ENCODE measurements at regions not wholly inside any gene's neighbourhood (a gene's known extent, or its start where the extent isn't known, plus 50 kb on each side); places are given as distances from the start of the nearest gene placed in this dataset.

DNA sequence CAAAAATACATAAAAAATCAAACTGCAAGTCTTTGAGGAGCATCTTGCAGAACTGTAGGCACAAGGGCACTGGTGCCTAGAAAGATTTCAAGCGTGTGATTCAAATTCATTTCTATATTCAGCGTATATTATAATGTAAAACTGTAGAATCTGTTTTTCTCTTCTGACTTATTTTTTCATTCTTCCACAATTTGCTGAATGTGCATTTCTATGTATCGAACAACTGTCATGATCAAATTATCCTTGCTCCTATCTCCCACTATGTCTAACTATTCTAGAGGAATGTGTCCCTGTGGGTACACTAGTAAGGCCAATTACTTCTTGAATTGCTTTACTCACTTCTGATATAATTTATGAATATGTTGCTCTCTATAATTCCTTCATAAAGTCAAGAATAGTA lies 283.0 kb upstream of the MAGI2 start:
- H3K36me3 ChIP-seq (ENCODE audit: control insufficient read depth in 4 of 4, insufficient read depth in 4 of 4, low read length in 3 of 4), result no peaks in the 10 kb centered on the region
- H3K27me3 ChIP-seq (replicated peaks in 2 of 5; ENCODE audit: control insufficient read depth in 4 of 5, insufficient read depth in 5 of 5, low read length in 4 of 5), result no peaks in the 10 kb centered on the region
- no peak overlapping the region for H3K27ac ChIP-seq (ENCODE audit: insufficient read depth in 1 of 2, low read depth in 1 of 2, low read length in 2 of 2, poor library complexity in 1 of 2, severe bottlenecking in 2 of 2)
- ChIA-PET CTCF (no interaction called here), POLR2A (no interaction called here)
- WGBS (ENCODE audit: insufficient coverage), result no CpG with 5 or more reads among the region's 3 CpGs
- H3K4me3 ChIP-seq (ENCODE audit: control insufficient read depth in 1 of 7, extremely low read depth in 1 of 7, insufficient read depth in 4 of 7, low read depth in 2 of 7, low read length in 6 of 7), result no peak overlapping the region
- H3K4me1 ChIP-seq (ENCODE audit: control extremely low read depth in 1 of 4, control insufficient read depth in 4 of 4, insufficient read depth in 4 of 4, low read length in 3 of 4), result no peaks in the 10 kb centered on the region
- peaks cover 0 to 12% (median 8%) of the 10 kb centered on the region in 5 experiments for H3K9me3 ChIP-seq (ENCODE audit: control extremely low read depth in 1 of 5, control insufficient read depth in 4 of 5, insufficient read depth in 2 of 5, low read depth in 1 of 5, low read length in 4 of 5)
- no peak for DNase-seq

DNA sequence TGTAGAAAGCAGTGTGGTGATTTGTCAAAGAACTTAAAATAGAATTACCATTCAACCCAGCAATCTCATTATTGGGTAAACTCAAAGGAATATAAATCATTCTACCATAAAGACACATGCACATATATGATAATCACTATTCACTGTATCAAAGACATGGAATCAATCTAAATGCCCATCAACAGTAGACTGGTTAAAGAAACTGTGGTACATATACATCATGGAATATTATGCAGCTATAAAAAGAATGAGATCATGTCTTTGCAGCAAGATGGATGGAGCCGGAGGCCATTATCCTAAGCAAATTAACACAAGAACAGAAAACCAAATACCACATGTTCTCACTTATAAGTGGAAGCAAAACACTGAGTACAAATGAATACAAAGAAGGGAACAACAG lies 281.5 kb upstream of the MAGI2 start:
- WGBS (ENCODE audit: insufficient coverage), result no CpG with 5 or more reads among the region's 1 CpG
- CTCF ChIA-PET, result no interaction called here
- POLR2A ChIA-PET, result no interaction called here

DNA sequence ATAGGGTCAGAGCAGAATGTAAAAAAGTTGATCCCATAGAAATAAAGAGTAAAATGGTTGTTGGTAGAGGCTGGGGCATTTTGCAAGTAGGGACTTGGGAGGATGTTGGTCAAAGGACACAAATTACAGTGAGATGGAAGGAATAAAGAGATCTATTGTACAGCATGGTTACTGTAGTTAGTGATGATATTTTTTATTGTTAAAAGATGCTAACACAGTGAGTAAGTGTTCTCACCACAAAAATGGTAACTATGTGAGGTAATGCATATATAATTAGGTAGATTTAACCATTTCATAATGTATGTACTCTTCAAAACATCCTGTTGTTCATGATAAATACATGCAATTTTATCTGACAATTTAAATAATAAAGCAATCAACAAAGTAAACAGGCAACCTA lies 280.7 kb upstream of the MAGI2 start:
- Histone ChIP-seq H3K9me3 (ENCODE audit: control extremely low read depth in 1 of 5, control insufficient read depth in 4 of 5, insufficient read depth in 2 of 5, low read depth in 1 of 5, low read length in 4 of 5) (peaks cover 0 to 12% (median 8%) of the 10 kb centered on the region in 5 experiments), H3K27ac (ENCODE audit: insufficient read depth in 1 of 2, low read depth in 1 of 2, low read length in 2 of 2, poor library complexity in 1 of 2, severe bottlenecking in 2 of 2) (no peak overlapping the region), H3K27me3 (replicated peaks in 2 of 5; ENCODE audit: control insufficient read depth in 4 of 5, insufficient read depth in 5 of 5, low read length in 4 of 5) (no peaks in the 10 kb centered on the region), H3K4me1 (ENCODE audit: control extremely low read depth in 1 of 4, control insufficient read depth in 4 of 4, insufficient read depth in 4 of 4, low read length in 3 of 4) (no peaks in the 10 kb centered on the region), H3K4me3 (ENCODE audit: control insufficient read depth in 1 of 7, extremely low read depth in 1 of 7, insufficient read depth in 4 of 7, low read depth in 2 of 7, low read length in 6 of 7) (no peak overlapping the region), H3K36me3 (ENCODE audit: control insufficient read depth in 4 of 4, insufficient read depth in 4 of 4, low read length in 3 of 4) (no peaks in the 10 kb centered on the region)
- POLR2A ChIA-PET, result no interaction called here
- no peak for DNase-seq
- CTCF ChIA-PET, result no interaction called here

More for the DNA sequence above, 281.5 kb upstream of the MAGI2 start:
- Histone ChIP-seq H3K9me3 (ENCODE audit: control extremely low read depth in 1 of 5, control insufficient read depth in 4 of 5, insufficient read depth in 2 of 5, low read depth in 1 of 5, low read length in 4 of 5) (peaks cover 0 to 12% (median 8%) of the 10 kb centered on the region in 5 experiments), H3K4me3 (ENCODE audit: control insufficient read depth in 1 of 7, extremely low read depth in 1 of 7, insufficient read depth in 4 of 7, low read depth in 2 of 7, low read length in 6 of 7) (no peak overlapping the region), H3K27ac (ENCODE audit: insufficient read depth in 1 of 2, low read depth in 1 of 2, low read length in 2 of 2, poor library complexity in 1 of 2, severe bottlenecking in 2 of 2) (no peak overlapping the region), H3K27me3 (replicated peaks in 2 of 5; ENCODE audit: control insufficient read depth in 4 of 5, insufficient read depth in 5 of 5, low read length in 4 of 5) (no peaks in the 10 kb centered on the region), H3K36me3 (ENCODE audit: control insufficient read depth in 4 of 4, insufficient read depth in 4 of 4, low read length in 3 of 4) (no peaks in the 10 kb centered on the region), H3K4me1 (ENCODE audit: control extremely low read depth in 1 of 4, control insufficient read depth in 4 of 4, insufficient read depth in 4 of 4, low read length in 3 of 4) (no peaks in the 10 kb centered on the region)
- no peak for DNase-seq

DNA sequence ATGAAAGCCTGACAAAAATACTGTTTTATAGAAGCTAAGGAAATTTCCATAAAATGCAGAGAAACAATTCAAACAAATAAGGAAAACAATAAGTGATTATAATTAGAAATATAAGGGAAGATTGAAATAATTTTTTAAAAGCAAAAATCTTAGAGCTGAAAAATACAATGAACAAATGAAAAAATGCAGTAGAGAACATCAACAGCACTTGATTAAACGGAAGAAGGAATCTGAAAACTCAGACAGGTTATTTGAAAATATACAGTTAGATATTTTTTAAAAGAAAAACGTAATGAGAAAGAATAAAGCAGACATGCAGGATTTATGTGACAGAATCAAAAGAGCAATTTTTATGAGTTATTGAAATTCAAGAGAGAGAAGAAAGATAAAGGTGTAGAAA lies 279.1 kb upstream of the MAGI2 start:
- Histone ChIP-seq H3K27me3 (replicated peaks in 2 of 5; ENCODE audit: control insufficient read depth in 4 of 5, insufficient read depth in 5 of 5, low read length in 4 of 5) (no peaks in the 10 kb centered on the region), H3K27ac (ENCODE audit: insufficient read depth in 1 of 2, low read depth in 1 of 2, low read length in 2 of 2, poor library complexity in 1 of 2, severe bottlenecking in 2 of 2) (no peak overlapping the region), H3K4me1 (ENCODE audit: control extremely low read depth in 1 of 4, control insufficient read depth in 4 of 4, insufficient read depth in 4 of 4, low read length in 3 of 4) (no peaks in the 10 kb centered on the region), H3K4me3 (ENCODE audit: control insufficient read depth in 1 of 7, extremely low read depth in 1 of 7, insufficient read depth in 4 of 7, low read depth in 2 of 7, low read length in 6 of 7) (no peak overlapping the region), H3K9me3 (ENCODE audit: control extremely low read depth in 1 of 5, control insufficient read depth in 4 of 5, insufficient read depth in 2 of 5, low read depth in 1 of 5, low read length in 4 of 5) (peaks cover 0 to 12% (median 8%) of the 10 kb centered on the region in 5 experiments), H3K36me3 (ENCODE audit: control insufficient read depth in 4 of 4, insufficient read depth in 4 of 4, low read length in 3 of 4) (no peaks in the 10 kb centered on the region)
- CTCF ChIA-PET, result no interaction called here
- no peak for DNase-seq
- POLR2A ChIA-PET, result no interaction called here
- no CpG with 5 or more reads among the region's 2 CpGs for WGBS (ENCODE audit: insufficient coverage)

DNA sequence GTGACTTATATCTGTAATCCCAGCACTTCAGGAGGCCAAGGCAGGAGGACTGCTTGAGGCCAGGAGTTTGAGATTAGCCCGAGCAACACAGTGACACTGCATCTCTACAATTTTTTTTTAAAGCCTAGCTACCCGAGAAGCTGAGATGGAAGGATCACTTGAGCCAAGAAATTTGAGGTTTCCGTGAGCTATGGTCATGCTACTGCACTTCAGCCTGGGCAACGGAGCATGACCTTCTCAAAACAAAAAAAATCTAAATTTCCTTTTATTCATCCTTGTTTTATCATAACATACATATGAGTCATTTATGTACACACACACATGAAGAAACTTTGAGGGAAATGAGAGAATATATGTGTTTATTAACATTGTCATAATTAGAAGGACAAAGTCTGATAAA lies 277.5 kb upstream of the MAGI2 start:
- Histone ChIP-seq H3K4me3 (ENCODE audit: control insufficient read depth in 1 of 7, extremely low read depth in 1 of 7, insufficient read depth in 4 of 7, low read depth in 2 of 7, low read length in 6 of 7) (no peak overlapping the region), H3K27me3 (replicated peaks in 2 of 5; ENCODE audit: control insufficient read depth in 4 of 5, insufficient read depth in 5 of 5, low read length in 4 of 5) (no peaks in the 10 kb centered on the region), H3K36me3 (ENCODE audit: control insufficient read depth in 4 of 4, insufficient read depth in 4 of 4, low read length in 3 of 4) (no peaks in the 10 kb centered on the region), H3K27ac (ENCODE audit: insufficient read depth in 1 of 2, low read depth in 1 of 2, low read length in 2 of 2, poor library complexity in 1 of 2, severe bottlenecking in 2 of 2) (no peak overlapping the region), H3K4me1 (ENCODE audit: control extremely low read depth in 1 of 4, control insufficient read depth in 4 of 4, insufficient read depth in 4 of 4, low read length in 3 of 4) (no peaks in the 10 kb centered on the region), H3K9me3 (ENCODE audit: control extremely low read depth in 1 of 5, control insufficient read depth in 4 of 5, insufficient read depth in 2 of 5, low read depth in 1 of 5, low read length in 4 of 5) (peaks cover 0 to 12% (median 8%) of the 10 kb centered on the region in 5 experiments)
- WGBS (ENCODE audit: insufficient coverage), result 96% methylated on average over 4 of the region's 4 CpGs
- CTCF ChIA-PET, result no interaction called here
- no peak for DNase-seq
- POLR2A ChIA-PET, result no interaction called here

DNA sequence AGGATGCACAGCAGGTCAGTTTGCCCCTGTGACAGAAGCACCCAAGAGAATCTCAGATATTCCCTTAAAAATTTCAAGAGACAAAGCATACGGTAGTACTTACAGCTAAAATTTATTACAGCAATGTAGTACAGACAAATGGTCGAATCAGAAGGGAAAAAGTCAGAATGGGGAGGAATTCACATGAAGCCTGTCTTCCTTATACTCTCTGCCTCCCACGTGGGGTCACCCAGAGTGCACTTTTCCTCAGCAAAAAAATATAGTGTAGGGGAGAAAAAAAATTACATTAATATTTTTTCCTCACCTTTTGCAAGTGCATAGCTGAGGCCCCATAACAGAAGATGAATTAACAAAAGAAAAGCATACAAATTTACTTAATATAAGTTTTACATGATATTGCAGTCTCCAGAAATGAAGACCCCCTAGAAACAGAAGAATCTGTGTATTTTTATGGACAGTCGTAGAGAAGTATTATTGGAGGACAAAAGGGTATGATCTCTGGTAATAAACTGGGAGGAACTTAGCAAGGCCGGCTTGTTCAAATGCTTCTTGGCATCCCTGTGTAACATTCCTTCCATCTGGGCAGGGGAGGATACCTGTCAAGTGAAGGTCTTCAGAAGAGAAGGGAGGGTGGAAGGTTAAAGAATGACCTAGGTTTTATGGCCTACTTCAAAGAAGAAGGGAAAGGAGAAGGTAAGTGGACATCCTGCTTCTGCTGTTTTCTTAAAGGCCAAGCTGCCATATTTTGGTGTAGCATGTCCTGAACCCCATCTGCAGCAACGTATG lies 270.6 kb upstream of the MAGI2 start:
- DNase-seq, result no peak
- CTCF ChIA-PET, result no interaction called here
- POLR2A ChIA-PET, result no interaction called here
- Histone ChIP-seq H3K4me3 (ENCODE audit: control insufficient read depth in 1 of 7, extremely low read depth in 1 of 7, insufficient read depth in 4 of 7, low read depth in 2 of 7, low read length in 6 of 7) (no peak overlapping the region), H3K27me3 (replicated peaks in 2 of 5; ENCODE audit: control insufficient read depth in 4 of 5, insufficient read depth in 5 of 5, low read length in 4 of 5) (no peaks in the 10 kb centered on the region), H3K9me3 (ENCODE audit: control extremely low read depth in 1 of 5, control insufficient read depth in 4 of 5, insufficient read depth in 2 of 5, low read depth in 1 of 5, low read length in 4 of 5) (no peaks in the 10 kb centered on the region), H3K27ac (ENCODE audit: insufficient read depth in 1 of 2, low read depth in 1 of 2, low read length in 2 of 2, poor library complexity in 1 of 2, severe bottlenecking in 2 of 2) (no peak overlapping the region), H3K36me3 (ENCODE audit: control insufficient read depth in 4 of 4, insufficient read depth in 4 of 4, low read length in 3 of 4) (no peaks in the 10 kb centered on the region), H3K4me1 (ENCODE audit: control extremely low read depth in 1 of 4, control insufficient read depth in 4 of 4, insufficient read depth in 4 of 4, low read length in 3 of 4) (no peaks in the 10 kb centered on the region)
- WGBS (ENCODE audit: insufficient coverage), result 86% methylated on average over 1 of the region's 6 CpGs

DNA sequence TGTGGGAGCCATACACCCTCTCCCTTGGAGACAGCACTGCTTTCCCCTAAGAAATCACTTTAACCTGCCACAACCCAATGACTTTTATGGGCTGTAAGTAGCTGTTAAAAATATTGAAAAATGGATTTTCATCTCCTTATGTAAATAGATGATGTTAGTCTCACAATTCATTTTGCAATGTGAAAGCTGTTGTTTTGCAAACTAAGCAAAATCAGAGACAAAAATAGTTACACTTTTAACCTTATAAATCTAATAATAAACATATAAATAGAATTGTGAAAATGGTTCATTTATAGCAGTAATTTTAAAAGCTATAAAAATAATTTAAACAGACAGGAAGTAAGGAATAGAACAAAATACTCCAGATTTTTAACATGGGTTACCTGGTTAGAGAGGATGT lies 268.8 kb upstream of the MAGI2 start:
- ChIA-PET POLR2A (no interaction called here), CTCF (no interaction called here)
- H3K9me3 ChIP-seq (ENCODE audit: control extremely low read depth in 1 of 5, control insufficient read depth in 4 of 5, insufficient read depth in 2 of 5, low read depth in 1 of 5, low read length in 4 of 5), result no peaks in the 10 kb centered on the region
- H3K27me3 ChIP-seq (replicated peaks in 2 of 5; ENCODE audit: control insufficient read depth in 4 of 5, insufficient read depth in 5 of 5, low read length in 4 of 5), result no peaks in the 10 kb centered on the region
- no peaks in the 10 kb centered on the region for H3K36me3 ChIP-seq (ENCODE audit: control insufficient read depth in 4 of 4, insufficient read depth in 4 of 4, low read length in 3 of 4)
- no peak overlapping the region for H3K27ac ChIP-seq (ENCODE audit: insufficient read depth in 1 of 2, low read depth in 1 of 2, low read length in 2 of 2, poor library complexity in 1 of 2, severe bottlenecking in 2 of 2)
- DNase-seq, result no peak
- H3K4me1 ChIP-seq (ENCODE audit: control extremely low read depth in 1 of 4, control insufficient read depth in 4 of 4, insufficient read depth in 4 of 4, low read length in 3 of 4), result no peaks in the 10 kb centered on the region
- no peak overlapping the region for H3K4me3 ChIP-seq (ENCODE audit: control insufficient read depth in 1 of 7, extremely low read depth in 1 of 7, insufficient read depth in 4 of 7, low read depth in 2 of 7, low read length in 6 of 7)

All from common myeloid progenitor, CD34-positive (primary cell).